ENCODE measurements at regions not wholly inside any gene's neighbourhood (a gene's known extent, or its start where the extent isn't known, plus 50 kb on each side); places are given as distances from the start of the nearest gene placed in this dataset.
"Not testable (repeated sequence)": the region's sequence is repeated elsewhere in the genome, so short reads cannot be mapped to it uniquely, and the experiment has no call there.

DNA sequence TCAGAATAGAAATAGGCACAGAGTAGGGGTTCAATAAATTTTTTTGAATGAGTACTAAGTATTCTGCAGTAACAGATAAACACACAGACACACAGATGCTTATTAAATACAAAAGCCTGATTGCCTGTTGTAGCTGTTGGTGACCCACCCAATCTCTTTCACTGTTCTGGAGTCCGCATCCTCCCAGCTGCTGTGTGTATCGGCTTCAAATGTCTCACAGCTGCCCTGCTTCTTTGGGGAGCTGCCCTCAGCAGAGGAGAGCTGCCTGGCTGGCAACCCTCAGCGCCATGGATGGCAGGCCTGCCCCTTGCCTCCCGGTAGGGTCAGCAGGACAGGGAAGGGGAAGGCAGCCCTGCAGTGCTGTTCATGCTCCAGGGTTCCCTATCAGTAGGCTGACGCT, 50.5 kb upstream of the PRNP start:
- DNase-seq (ENCODE audit: insufficient read length, low spot score) (no peak), FAIRE-seq (no peak)
- TF ChIP-seq, protein P1, sequence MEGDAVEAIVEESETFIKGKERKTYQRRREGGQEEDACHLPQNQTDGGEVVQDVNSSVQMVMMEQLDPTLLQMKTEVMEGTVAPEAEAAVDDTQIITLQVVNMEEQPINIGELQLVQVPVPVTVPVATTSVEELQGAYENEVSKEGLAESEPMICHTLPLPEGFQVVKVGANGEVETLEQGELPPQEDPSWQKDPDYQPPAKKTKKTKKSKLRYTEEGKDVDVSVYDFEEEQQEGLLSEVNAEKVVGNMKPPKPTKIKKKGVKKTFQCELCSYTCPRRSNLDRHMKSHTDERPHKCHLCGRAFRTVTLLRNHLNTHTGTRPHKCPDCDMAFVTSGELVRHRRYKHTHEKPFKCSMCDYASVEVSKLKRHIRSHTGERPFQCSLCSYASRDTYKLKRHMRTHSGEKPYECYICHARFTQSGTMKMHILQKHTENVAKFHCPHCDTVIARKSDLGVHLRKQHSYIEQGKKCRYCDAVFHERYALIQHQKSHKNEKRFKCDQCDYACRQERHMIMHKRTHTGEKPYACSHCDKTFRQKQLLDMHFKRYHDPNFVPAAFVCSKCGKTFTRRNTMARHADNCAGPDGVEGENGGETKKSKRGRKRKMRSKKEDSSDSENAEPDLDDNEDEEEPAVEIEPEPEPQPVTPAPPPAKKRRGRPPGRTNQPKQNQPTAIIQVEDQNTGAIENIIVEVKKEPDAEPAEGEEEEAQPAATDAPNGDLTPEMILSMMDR (IDR thresholded peaks at IDR 0.05; ENCODE audit: insufficient read depth, missing control alignments), result no peak

DNA sequence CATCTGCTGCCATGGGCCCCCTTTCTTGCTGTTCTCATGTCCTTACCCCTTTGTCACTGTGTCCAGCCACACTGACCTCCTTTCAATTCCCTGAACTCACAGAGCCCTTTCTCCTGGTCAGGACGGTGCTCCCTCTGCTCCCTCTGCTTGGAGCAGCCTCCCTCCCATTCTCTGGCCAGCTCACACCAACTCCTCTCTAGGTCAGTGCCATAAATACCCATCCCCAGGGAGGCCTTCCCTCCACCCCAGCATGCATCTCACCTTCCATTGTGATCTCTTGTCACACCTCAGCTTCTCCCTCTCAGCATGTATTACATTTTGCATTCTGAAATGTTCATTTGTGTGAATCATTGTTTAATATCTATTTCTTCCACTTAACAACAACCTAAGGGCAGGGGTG, 50.9 kb upstream of the PRNP start:
- FAIRE-seq (no peak), DNase-seq (ENCODE audit: insufficient read length, low spot score) (no peak)
- TF ChIP-seq, protein P1 (IDR thresholded peaks at IDR 0.05; ENCODE audit: insufficient read depth, missing control alignments), result no peak

DNA sequence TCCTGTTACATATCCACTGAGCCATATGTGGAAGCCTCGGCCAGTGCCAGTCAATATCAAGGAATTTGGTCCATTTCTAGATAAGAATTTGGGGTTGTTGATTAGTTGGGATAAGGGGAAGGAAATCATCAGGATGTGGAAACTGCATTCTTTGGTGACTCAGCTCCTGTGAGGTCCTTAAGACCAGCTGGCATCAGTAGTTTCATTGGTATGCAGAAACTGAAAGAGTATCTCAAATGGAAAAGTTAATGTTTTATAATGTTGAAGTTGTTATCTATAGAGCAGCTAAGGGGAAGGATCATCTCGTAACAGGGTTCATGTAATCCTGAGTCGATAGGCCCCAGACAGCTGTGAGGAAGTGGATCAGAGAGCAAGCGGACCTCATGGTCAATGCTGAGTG, 52.5 kb upstream of the PRNP start:
- FAIRE-seq (no peak), DNase-seq (ENCODE audit: insufficient read length, low spot score) (no peak)
- TF ChIP-seq, protein P1 (IDR thresholded peaks at IDR 0.05; ENCODE audit: insufficient read depth, missing control alignments), result no peak

DNA sequence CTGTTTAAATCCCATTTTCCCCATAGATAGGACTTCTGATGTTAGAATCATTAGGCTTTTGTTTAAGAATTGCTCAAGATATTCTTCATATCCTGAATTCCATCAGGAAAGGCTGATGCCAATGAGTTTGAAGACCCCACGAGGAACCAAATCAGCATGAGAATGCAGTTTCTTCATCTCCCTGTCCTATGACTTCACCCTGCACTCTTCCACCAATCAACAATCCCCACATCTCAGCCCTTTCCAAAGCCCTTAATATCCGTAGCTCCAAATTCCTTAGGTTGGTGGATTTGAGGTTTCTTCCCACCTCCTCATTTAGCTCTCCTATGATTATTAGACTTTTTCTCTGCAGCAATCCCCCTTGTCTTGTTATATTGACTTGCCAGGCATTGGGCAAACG, 52.9 kb upstream of the PRNP start:
- TF ChIP-seq, protein P1 (IDR thresholded peaks at IDR 0.05; ENCODE audit: insufficient read depth, missing control alignments), result no peak
- FAIRE-seq (no peak), DNase-seq (ENCODE audit: insufficient read length, low spot score) (no peak)

DNA sequence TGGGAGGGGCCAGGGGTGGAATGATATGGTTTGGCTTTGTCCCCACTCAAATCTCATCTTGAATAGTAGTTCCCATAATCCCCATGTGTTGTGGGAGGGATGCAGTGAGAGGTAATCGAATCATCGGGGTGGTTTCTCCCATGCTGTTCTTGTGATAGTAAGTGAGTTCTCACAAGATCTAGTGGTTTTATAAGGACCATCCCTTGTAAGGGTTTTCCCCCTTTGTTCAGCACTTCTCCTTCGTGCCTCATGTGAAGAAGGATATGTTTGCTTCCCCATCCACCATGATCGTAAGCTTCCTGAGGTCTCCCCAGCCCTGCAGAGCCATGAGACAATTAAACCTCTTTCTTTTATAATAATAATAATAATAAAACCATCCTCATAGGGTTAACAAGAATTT, 53.4 kb upstream of the PRNP start:
- DNase-seq (ENCODE audit: insufficient read length, low spot score) (no peak), FAIRE-seq (no peak)
- TF ChIP-seq, protein P1 (IDR thresholded peaks at IDR 0.05; ENCODE audit: insufficient read depth, missing control alignments), result no peak

DNA sequence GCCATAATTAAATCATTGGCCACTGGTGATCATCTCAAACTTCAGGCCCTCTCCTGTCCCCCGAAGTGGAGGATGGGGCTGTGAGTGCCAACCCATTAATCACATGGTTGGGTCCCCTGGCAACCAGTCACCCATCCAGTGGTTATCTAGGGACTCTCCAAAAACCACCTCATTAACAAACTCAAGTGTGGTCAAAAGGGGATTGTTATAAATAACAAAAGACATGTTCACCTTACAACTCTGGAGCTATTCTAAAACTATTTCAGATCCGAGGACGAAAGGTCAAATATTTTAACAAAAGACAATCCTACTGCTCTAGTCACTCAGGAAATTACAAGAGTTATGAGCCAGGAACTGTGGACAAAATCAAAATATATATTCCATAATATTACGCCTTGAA, 60.0 kb upstream of the PRNP start:
- TF ChIP-seq, protein P1 (IDR thresholded peaks at IDR 0.05; ENCODE audit: insufficient read depth, missing control alignments), result no peak
- FAIRE-seq, result no peak

DNA sequence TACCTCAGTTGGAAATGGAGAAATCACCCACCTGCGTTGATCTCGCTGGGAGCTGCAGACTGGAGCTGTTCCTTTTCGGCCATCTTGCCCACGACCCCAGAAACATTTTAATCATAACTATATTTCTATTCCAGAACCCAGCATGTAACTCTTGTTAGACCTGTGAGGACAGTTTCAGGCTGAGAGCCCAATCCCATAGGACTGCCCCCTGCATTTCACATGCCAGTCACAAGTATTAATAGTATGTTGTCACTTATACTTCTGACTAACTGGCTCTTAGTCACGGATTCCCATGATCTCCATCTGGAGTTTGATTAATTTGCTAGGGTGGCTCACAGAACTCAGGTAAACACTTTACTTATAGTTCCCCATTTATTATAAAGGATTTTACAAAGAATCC, 60.6 kb upstream of the PRNP start:
- no peak for DNase-seq (ENCODE audit: insufficient read length, low spot score)
- FAIRE-seq, result no peak
- TF ChIP-seq, protein P1 (IDR thresholded peaks at IDR 0.05; ENCODE audit: insufficient read depth, missing control alignments), result no peak

More for the DNA sequence above, 60.0 kb upstream of the PRNP start:
- no peak for DNase-seq (ENCODE audit: insufficient read length, low spot score)

DNA sequence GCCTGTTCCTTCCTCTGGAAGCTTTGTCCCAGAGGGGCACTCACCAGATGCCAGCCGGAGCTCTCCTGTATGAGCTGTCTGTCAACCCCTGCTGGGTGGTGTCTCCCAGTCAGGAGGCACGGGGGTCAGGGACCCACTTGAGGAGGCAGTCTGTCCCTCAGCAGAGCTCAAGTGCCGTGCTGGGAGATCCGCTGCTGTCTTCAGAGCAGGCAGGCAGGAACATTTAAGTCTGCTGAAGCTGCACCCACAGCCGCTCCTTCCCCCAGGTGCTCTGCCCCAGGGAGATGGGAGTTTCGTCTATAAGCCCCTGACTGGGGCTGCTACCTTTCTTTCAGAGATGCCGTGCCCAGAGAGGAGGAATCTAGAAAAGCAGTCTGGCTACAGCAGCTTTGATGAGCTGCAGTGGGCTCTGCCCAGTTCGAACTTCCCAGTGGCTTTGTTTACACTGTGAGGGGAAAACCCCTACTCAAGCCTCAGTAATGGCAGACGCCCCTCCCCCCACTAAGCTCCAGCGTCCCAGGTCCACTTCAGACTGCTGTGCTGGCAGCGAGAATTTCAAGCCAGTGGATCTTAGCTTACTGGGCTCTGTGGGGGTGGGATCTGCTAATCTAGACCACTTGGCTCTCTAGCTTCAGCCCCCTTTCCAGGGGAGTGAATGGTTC, 61.5 kb upstream of the PRNP start:
- not testable (repeated sequence) for FAIRE-seq

DNA sequence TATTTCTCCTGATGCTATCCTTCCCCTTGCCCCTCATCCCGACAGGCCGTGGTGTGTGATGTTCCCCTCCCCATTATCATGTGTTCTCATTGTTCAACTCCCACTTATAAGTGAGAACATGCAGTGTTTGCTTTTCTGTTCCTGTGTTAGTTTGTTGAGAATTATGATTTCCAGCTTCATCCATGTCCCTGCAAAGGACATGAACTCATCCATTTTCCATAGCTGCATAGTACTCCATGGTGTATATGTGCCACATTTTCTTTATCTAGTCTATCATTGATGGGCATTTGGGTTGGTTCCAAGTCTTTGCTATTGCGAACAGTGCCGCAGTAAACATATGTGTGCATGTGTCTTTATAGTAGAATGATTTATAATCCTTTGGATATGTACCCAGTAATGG, 67.1 kb upstream of the PRNP start:
- DNase-seq (ENCODE audit: insufficient read length, low spot score); FAIRE-seq: not testable (repeated sequence)

More for the DNA sequence above, 61.5 kb upstream of the PRNP start:
- not testable (repeated sequence) for DNase-seq (ENCODE audit: insufficient read length, low spot score)
